ENCODE measurements at regions not wholly inside any gene's neighbourhood (a gene's known extent, or its start where the extent isn't known, plus 50 kb on each side); places are given as distances from the start of the nearest gene placed in this dataset.
"Not testable (repeated sequence)": the region's sequence is repeated elsewhere in the genome, so short reads cannot be mapped to it uniquely, and the experiment has no call there.

DNA sequence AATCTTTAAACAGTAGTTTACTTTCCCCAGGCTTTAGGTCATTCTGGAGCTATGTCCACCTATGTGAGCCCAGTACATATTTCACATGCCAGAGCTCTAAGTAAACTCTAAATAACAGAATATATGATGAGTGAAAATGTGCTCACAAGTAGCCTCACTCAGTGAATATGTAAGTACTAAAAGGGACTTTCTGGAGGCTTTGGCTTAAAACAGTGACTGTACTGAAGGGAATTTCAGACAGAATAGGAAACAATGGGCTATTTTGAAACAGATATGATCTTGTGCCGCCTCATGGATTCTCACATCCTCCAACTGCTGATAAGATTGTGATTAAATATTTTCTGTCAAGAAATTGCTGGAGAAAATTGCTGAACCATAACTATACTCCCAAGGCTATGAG is 747.9 kb downstream of the SOCS6 start:
- H2AK5ac ChIP-seq (ENCODE audit: low read length): no peak overlapping the region
- DNase-seq: peak; percentile 6 to 68
- no peak overlapping the region for H2BK5ac ChIP-seq (ENCODE audit: low read depth, low read length, poor library complexity)
- H2BK120ac ChIP-seq (ENCODE audit: insufficient read depth, low read length, poor library complexity): no peak overlapping the region
- H3K27ac ChIP-seq (ENCODE audit: low read depth, low read length): peak overlapping the region; percentile 29
- H2AFZ ChIP-seq (ENCODE audit: insufficient read depth, low read length, poor library complexity): no peak overlapping the region
- no peak overlapping the region for H4K8ac ChIP-seq (ENCODE audit: low read depth, low read length)
- no peaks in the 10 kb centered on the region for H3K79me2 ChIP-seq (ENCODE audit: control insufficient read depth, insufficient read depth, low read length, poor library complexity)
- no peak overlapping the region for H3K14ac ChIP-seq (ENCODE audit: low read length)
- no peak overlapping the region for H3K23ac ChIP-seq (ENCODE audit: low read length)
- H2BK12ac ChIP-seq (ENCODE audit: low read length): no peak overlapping the region
- H3K4me3 ChIP-seq (ENCODE audit: low read depth, low read length): no peak overlapping the region
- no peak overlapping the region for H3K18ac ChIP-seq (ENCODE audit: low read length)
- H3K27me3 ChIP-seq (ENCODE audit: insufficient read depth, low read length): no peaks in the 10 kb centered on the region
- H3K4me2 ChIP-seq (ENCODE audit: low read length): no peak overlapping the region
- WGBS (ENCODE audit: extremely low coverage, insufficient coverage, insufficient read length): no CpG with 5 or more reads among the region's 1 CpG
- H3K9ac ChIP-seq (ENCODE audit: low read length): no peak overlapping the region
- no peak overlapping the region for H4K91ac ChIP-seq (ENCODE audit: low read depth, low read length)
- no peaks in the 10 kb centered on the region for H3K79me1 ChIP-seq (ENCODE audit: low read length)
- peaks cover 2% of the 10 kb centered on the region for H3K9me3 ChIP-seq (ENCODE audit: insufficient read depth, low read depth, low read length)
- H3K4me1 ChIP-seq (ENCODE audit: control insufficient read depth in 1 of 2, insufficient read depth in 2 of 2, low read length in 2 of 2): peaks cover 0 to 4% of the 10 kb centered on the region in 2 experiments
- no peak overlapping the region for H4K12ac ChIP-seq (ENCODE audit: low read depth, low read length)
- no peak overlapping the region for H3K4ac ChIP-seq (ENCODE audit: low read depth, low read length)
- no peaks in the 10 kb centered on the region for H3K36me3 ChIP-seq (ENCODE audit: control insufficient read depth in 1 of 2, insufficient read depth in 2 of 2, low read length in 2 of 2)

- DNase-seq; H2AFZ ChIP-seq (ENCODE audit: insufficient read depth, low read length, poor library complexity); H3K18ac ChIP-seq (ENCODE audit: low read length); H3K27ac ChIP-seq (ENCODE audit: low read depth, low read length); H3K36me3 ChIP-seq (ENCODE audit: control insufficient read depth in 1 of 2, insufficient read depth in 2 of 2, low read length in 2 of 2); H4K8ac ChIP-seq (ENCODE audit: low read depth, low read length); H4K91ac ChIP-seq (ENCODE audit: low read depth, low read length); H3K4me3 ChIP-seq (ENCODE audit: low read depth, low read length); H2BK12ac ChIP-seq (ENCODE audit: low read length); H2AK5ac ChIP-seq (ENCODE audit: low read length); H3K23ac ChIP-seq (ENCODE audit: low read length); H2BK5ac ChIP-seq (ENCODE audit: low read depth, low read length, poor library complexity); H2BK120ac ChIP-seq (ENCODE audit: insufficient read depth, low read length, poor library complexity); H3K9ac ChIP-seq (ENCODE audit: low read length); H3K14ac ChIP-seq (ENCODE audit: low read length); H3K79me2 ChIP-seq (ENCODE audit: control insufficient read depth, insufficient read depth, low read length, poor library complexity); H3K4ac ChIP-seq (ENCODE audit: low read depth, low read length); H3K9me3 ChIP-seq (ENCODE audit: insufficient read depth, low read depth, low read length); H3K4me2 ChIP-seq (ENCODE audit: low read length); H4K12ac ChIP-seq (ENCODE audit: low read depth, low read length); H3K79me1 ChIP-seq (ENCODE audit: low read length); H3K27me3 ChIP-seq (ENCODE audit: insufficient read depth, low read length): not testable (repeated sequence)
- no CpG with 5 or more reads among the region's 46 CpGs for WGBS (ENCODE audit: extremely low coverage, insufficient coverage, insufficient read length)
- H3K4me1 ChIP-seq (ENCODE audit: control insufficient read depth in 1 of 2, insufficient read depth in 2 of 2, low read length in 2 of 2): peaks cover 5 to 16% of the 10 kb centered on the region in 2 experiments
Measured at GRCh38 chr18:71031296-71032191, 742.7 kb downstream of the SOCS6 start.

DNA sequence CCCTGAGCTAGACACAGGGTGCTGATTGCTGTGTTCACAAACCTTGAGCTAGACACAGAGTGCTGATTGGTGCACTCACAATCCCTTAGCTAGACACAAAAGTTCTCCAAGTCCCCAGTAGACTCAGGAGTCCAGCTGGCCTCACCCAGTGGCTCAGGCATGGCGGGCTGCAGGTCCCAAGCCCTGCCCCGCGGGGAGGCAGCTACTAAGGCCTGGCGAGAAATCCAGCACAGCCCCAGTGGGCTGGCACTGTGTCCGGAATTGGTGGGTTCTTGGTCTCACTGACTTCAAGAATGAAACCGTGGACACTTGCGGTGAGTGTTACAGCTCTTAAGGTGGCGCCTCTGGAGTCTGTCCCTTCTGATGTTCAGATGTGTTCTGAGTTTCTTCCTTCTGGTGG is 741.2 kb downstream of the SOCS6 start:
- H3K4me3 ChIP-seq (ENCODE audit: low read depth, low read length); H3K14ac ChIP-seq (ENCODE audit: low read length); H3K36me3 ChIP-seq (ENCODE audit: control insufficient read depth in 1 of 2, insufficient read depth in 2 of 2, low read length in 2 of 2); H2BK5ac ChIP-seq (ENCODE audit: low read depth, low read length, poor library complexity); H3K9ac ChIP-seq (ENCODE audit: low read length); H3K9me3 ChIP-seq (ENCODE audit: insufficient read depth, low read depth, low read length); H2AK5ac ChIP-seq (ENCODE audit: low read length); H2BK120ac ChIP-seq (ENCODE audit: insufficient read depth, low read length, poor library complexity); H3K79me1 ChIP-seq (ENCODE audit: low read length); H2BK12ac ChIP-seq (ENCODE audit: low read length); DNase-seq; H4K91ac ChIP-seq (ENCODE audit: low read depth, low read length); H3K27me3 ChIP-seq (ENCODE audit: insufficient read depth, low read length); H3K4me2 ChIP-seq (ENCODE audit: low read length); H3K4ac ChIP-seq (ENCODE audit: low read depth, low read length); H4K8ac ChIP-seq (ENCODE audit: low read depth, low read length); H3K27ac ChIP-seq (ENCODE audit: low read depth, low read length); H3K79me2 ChIP-seq (ENCODE audit: control insufficient read depth, insufficient read depth, low read length, poor library complexity); H3K18ac ChIP-seq (ENCODE audit: low read length); H3K23ac ChIP-seq (ENCODE audit: low read length); H2AFZ ChIP-seq (ENCODE audit: insufficient read depth, low read length, poor library complexity); H4K12ac ChIP-seq (ENCODE audit: low read depth, low read length): not testable (repeated sequence)
- WGBS (ENCODE audit: extremely low coverage, insufficient coverage, insufficient read length): no CpG with 5 or more reads among the region's 8 CpGs
- peaks cover 5 to 14% of the 10 kb centered on the region in 2 experiments for H3K4me1 ChIP-seq (ENCODE audit: control insufficient read depth in 1 of 2, insufficient read depth in 2 of 2, low read length in 2 of 2)

DNA sequence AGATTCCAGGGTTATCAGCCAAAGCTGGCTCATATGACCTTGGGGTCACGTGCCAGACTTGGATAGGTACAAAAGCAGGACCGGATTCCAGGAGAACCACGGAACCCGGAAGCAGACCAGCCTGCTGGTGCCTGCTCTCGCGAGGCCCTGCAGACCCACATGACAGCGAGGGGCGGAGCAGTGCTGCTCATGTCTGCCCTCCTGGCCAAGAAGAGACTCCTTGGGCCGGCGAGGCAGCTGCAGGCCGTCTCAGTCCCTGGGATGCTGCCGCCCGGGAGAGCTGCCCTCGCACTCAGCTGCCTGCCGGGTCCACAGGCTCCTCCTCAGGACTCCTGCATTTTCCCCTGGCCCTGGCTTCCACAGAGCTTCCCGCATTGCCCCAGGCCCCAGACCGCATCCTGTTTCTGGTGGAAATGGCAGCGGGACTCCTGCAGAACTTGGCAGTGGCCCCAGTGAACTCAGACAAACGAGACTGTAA is 739.5 kb downstream of the SOCS6 start:
- no peak overlapping the region for H3K4me2 ChIP-seq (ENCODE audit: low read length)
- peak overlapping the region; percentile 62 for H2BK5ac ChIP-seq (ENCODE audit: low read depth, low read length, poor library complexity)
- peak overlapping the region; percentile 68 for H2BK120ac ChIP-seq (ENCODE audit: insufficient read depth, low read length, poor library complexity)
- no CpG with 5 or more reads among the region's 19 CpGs for WGBS (ENCODE audit: extremely low coverage, insufficient coverage, insufficient read length)
- H3K18ac ChIP-seq (ENCODE audit: low read length): no peak overlapping the region
- no peaks in the 10 kb centered on the region for H3K27me3 ChIP-seq (ENCODE audit: insufficient read depth, low read length)
- no peaks in the 10 kb centered on the region for H3K36me3 ChIP-seq (ENCODE audit: control insufficient read depth in 1 of 2, insufficient read depth in 2 of 2, low read length in 2 of 2)
- H3K9ac ChIP-seq (ENCODE audit: low read length): no peak overlapping the region
- peak overlapping the region; percentile 59 for H2AFZ ChIP-seq (ENCODE audit: insufficient read depth, low read length, poor library complexity)
- peak overlapping the region; percentile 64 for H4K91ac ChIP-seq (ENCODE audit: low read depth, low read length)
- peak overlapping the region; percentile 72 for H4K8ac ChIP-seq (ENCODE audit: low read depth, low read length)
- no peak overlapping the region for H3K4ac ChIP-seq (ENCODE audit: low read depth, low read length)
- H2BK12ac ChIP-seq (ENCODE audit: low read length): peak overlapping the region; percentile 51
- peaks cover 6% of the 10 kb centered on the region for H3K79me1 ChIP-seq (ENCODE audit: low read length)
- no peak for DNase-seq
- H4K12ac ChIP-seq (ENCODE audit: low read depth, low read length): peak overlapping the region; percentile 35
- no peak overlapping the region for H3K23ac ChIP-seq (ENCODE audit: low read length)
- peaks cover 4% of the 10 kb centered on the region for H3K9me3 ChIP-seq (ENCODE audit: insufficient read depth, low read depth, low read length)
- peaks cover 5 to 14% of the 10 kb centered on the region in 2 experiments for H3K4me1 ChIP-seq (ENCODE audit: control insufficient read depth in 1 of 2, insufficient read depth in 2 of 2, low read length in 2 of 2)
- no peak overlapping the region for H3K4me3 ChIP-seq (ENCODE audit: low read depth, low read length)
- peak overlapping the region; percentile 77 for H3K27ac ChIP-seq (ENCODE audit: low read depth, low read length)
- H3K79me2 ChIP-seq (ENCODE audit: control insufficient read depth, insufficient read depth, low read length, poor library complexity): no peaks in the 10 kb centered on the region
- peak overlapping the region; percentile 63 for H3K14ac ChIP-seq (ENCODE audit: low read length)
- H2AK5ac ChIP-seq (ENCODE audit: low read length): no peak overlapping the region
